IMR-90 (cell line): ENCODE measurements at regions not wholly inside any gene's neighbourhood (a gene's known extent, or its start where the extent isn't known, plus 50 kb on each side); places are given as distances from the start of the nearest gene placed in this dataset.

ENCODE experiments used
- ATAC-seq: fragments of 200-7000 bp; cut with Tn5 transposase; 2 replicates; pipeline ENCODE4 v1.9.1; 2020; ENCODE audit warnings: low read depth, mild to moderate bottlenecking, moderate library complexity
- BruUV-seq: library from RNA; stranded (reverse); fragments of 400-500 nt; replicated peaks from 2 replicates; lab custom pipeline; 2021; lab: Mats Ljungman, UMichigan
- CTCF ChIA-PET: fragments of 300-600 bp; formaldehyde crosslinking; extraction: SDS; loops from one replicate; lab custom pipeline; 2021; ENCODE audit warnings: antibody characterized with exemption; lab: Yijun Ruan, JAX
- POLR2A ChIA-PET: fragments of 300-600 bp; sonication (Branson Sonifier 250); formaldehyde crosslinking; loops from one replicate; lab custom pipeline; 2022; ENCODE audit warnings: antibody characterized with exemption; ENCODE audit not compliant: unreplicated experiment; lab: Charles Lee
- DNase-seq: peaks from one replicate; pipeline ENCODE4 v3.0.0; 2013
- H2AFZ ChIP-seq: replicated peaks from 2 replicates; pipeline ENCODE3; 2013; ENCODE audit warnings: low read length, mild to moderate bottlenecking; ENCODE audit not compliant: poor library complexity
- H2AK5ac ChIP-seq: 2 replicates; pipeline ENCODE4 v1.6.1; 2013; ENCODE audit warnings: low read depth, low read length, inconsistent platforms
- H2AK9ac ChIP-seq: replicated peaks from 2 replicates; pipeline ENCODE3; 2013; ENCODE audit warnings: mild to moderate bottlenecking, low read depth, low read length, moderate library complexity; ENCODE audit not compliant: poor library complexity
- H2BK120ac ChIP-seq: 2 replicates; pipeline ENCODE4 v1.6.1; 2013; ENCODE audit warnings: low read depth, low read length, inconsistent platforms
- H2BK15ac ChIP-seq: 3 replicates; pipeline ENCODE4 v1.6.1; 2013; ENCODE audit warnings: low read depth, low read length, inconsistent platforms
- H2BK20ac ChIP-seq: 2 replicates; pipeline ENCODE4 v1.6.1; 2013; ENCODE audit warnings: low read depth, mild to moderate bottlenecking, inconsistent platforms, low read length, moderate library complexity
- H2BK5ac ChIP-seq: 2 replicates; pipeline ENCODE4 v1.6.1; 2013; ENCODE audit warnings: mild to moderate bottlenecking, low read depth, low read length, inconsistent platforms; ENCODE audit not compliant: poor library complexity, severe bottlenecking
- H3K14ac ChIP-seq: replicated peaks from 2 replicates; pipeline ENCODE4 v1.6.1; 2013; ENCODE audit warnings: low read depth, low read length, inconsistent platforms
- H3K18ac ChIP-seq: 2 replicates; pipeline ENCODE4 v1.6.1; 2013; ENCODE audit warnings: low read depth, low read length, control low read depth
- H3K23ac ChIP-seq: 2 replicates; pipeline ENCODE4 v1.6.1; 2013; ENCODE audit warnings: low read depth, low read length, inconsistent platforms
- H3K27ac ChIP-seq: 2 replicates; pipeline ENCODE4 v1.5.1; 2013; ENCODE audit warnings: mild to moderate bottlenecking, control low read depth, low read length; ENCODE audit not compliant: insufficient read depth
- H3K27me3 ChIP-seq: 2 replicates; pipeline ENCODE4 v1.6.1; 2013; ENCODE audit warnings: low read length; ENCODE audit not compliant: control insufficient read depth, insufficient read depth
- H3K36me3 ChIP-seq: 2 replicates; pipeline ENCODE4 v1.6.1; 2013; ENCODE audit warnings: low read length, mixed read lengths; ENCODE audit not compliant: control insufficient read depth, insufficient read depth
- H3K4ac ChIP-seq: 2 replicates; pipeline ENCODE4 v1.6.1; 2013; ENCODE audit warnings: low read depth, low read length, inconsistent platforms
- H3K4me1 ChIP-seq: 2 replicates; pipeline ENCODE4 v1.6.1; 2013; ENCODE audit warnings: low read length, mixed read lengths; ENCODE audit not compliant: control insufficient read depth, insufficient read depth
- H3K4me2 ChIP-seq: 2 replicates; pipeline ENCODE4 v1.6.1; 2013; ENCODE audit warnings: low read depth, mild to moderate bottlenecking, control low read depth, low read length, moderate library complexity
- H3K4me3 ChIP-seq: 2 replicates; pipeline ENCODE4 v1.5.1; 2013; ENCODE audit warnings: low read depth, mild to moderate bottlenecking, control low read depth, low read length, moderate library complexity; ENCODE audit not compliant: insufficient read depth
- H3K56ac ChIP-seq: 2 replicates; pipeline ENCODE4 v1.6.1; 2013; ENCODE audit warnings: low read length, inconsistent platforms; ENCODE audit not compliant: insufficient read depth; ENCODE audit errors: extremely low read depth
- H3K79me1 ChIP-seq, 2 experiments: 2 replicates each; pipeline ENCODE4 v1.6.1; 2013; ENCODE audit warnings: low read length in 2 of 2, inconsistent platforms in 1 of 2, low read depth in 1 of 2
- H3K9ac ChIP-seq: 2 replicates; pipeline ENCODE4 v1.6.1; 2013; ENCODE audit warnings: low read depth, low read length, control low read depth
- H3K9me1 ChIP-seq: 2 replicates; pipeline ENCODE4 v1.6.1; 2013; ENCODE audit warnings: low read length, inconsistent platforms; ENCODE audit not compliant: insufficient read depth
- H3K9me3 ChIP-seq: 2 replicates; pipeline ENCODE4 v1.6.1; 2013; ENCODE audit warnings: low read length; ENCODE audit not compliant: control insufficient read depth, insufficient read depth
- H4K20me1 ChIP-seq: 2 replicates; pipeline ENCODE4 v1.6.1; 2013; ENCODE audit warnings: low read length, inconsistent platforms; ENCODE audit not compliant: insufficient read depth
- H4K5ac ChIP-seq: 2 replicates; pipeline ENCODE4 v1.6.1; 2013; ENCODE audit warnings: mild to moderate bottlenecking, low read depth, low read length, control low read depth
- H4K8ac ChIP-seq, 2 experiments: 2 replicates each; pipeline ENCODE4 v1.6.1; 2013; ENCODE audit warnings: low read depth in 2 of 2, low read length in 2 of 2, control low read depth in 1 of 2, inconsistent platforms in 1 of 2
- H4K91ac ChIP-seq: 2 replicates; pipeline ENCODE4 v1.6.1; 2013; ENCODE audit warnings: low read depth, low read length, inconsistent platforms; ENCODE audit not compliant: insufficient read depth
- BHLHE40 ChIP-seq: fragments of 150-350 bp; IDR thresholded peaks from 2 replicates; pipeline ENCODE4 v1.6.1; 2016; ENCODE audit warnings: mild to moderate bottlenecking, low read depth, low read length
- CEBPB ChIP-seq: IDR thresholded peaks from 2 replicates; pipeline ENCODE4 v1.6.1; 2012; ENCODE audit warnings: low read depth, low read length, improper control_type of control experiment
- CHD1 ChIP-seq: IDR thresholded peaks from 2 replicates; pipeline ENCODE4 v1.6.1; 2012; ENCODE audit warnings: low read depth, low read length, improper control_type of control experiment
- CTCF ChIP-seq: conservative IDR thresholded peaks from 2 replicates; pipeline ENCODE4 v1.5.1; 2012; ENCODE audit warnings: mild to moderate bottlenecking, low read depth, low read length, improper control_type of control experiment
- FOS ChIP-seq: fragments of 150-350 bp; IDR thresholded peaks from 2 replicates; pipeline ENCODE4 v1.6.1; 2016; ENCODE audit warnings: low read depth, low read length
- MAFK ChIP-seq: IDR thresholded peaks from 2 replicates; pipeline ENCODE4 v1.6.1; 2012; ENCODE audit warnings: low read depth, low read length, improper control_type of control experiment
- MAZ ChIP-seq: IDR thresholded peaks from 2 replicates; pipeline ENCODE4 v1.6.1; 2012; ENCODE audit warnings: low read depth, mild to moderate bottlenecking, low read length, improper control_type of control experiment, moderate library complexity, borderline replicate concordance
- MXI1 ChIP-seq: IDR thresholded peaks from 2 replicates; pipeline ENCODE4 v1.6.1; 2012; ENCODE audit warnings: low read depth, mild to moderate bottlenecking, low read length, moderate library complexity, borderline replicate concordance
- NFE2L2 ChIP-seq: fragments of 150-350 bp; IDR thresholded peaks from 2 replicates; pipeline ENCODE4 v1.6.1; 2016; ENCODE audit warnings: low read depth, mild to moderate bottlenecking, low read length
- POLR2A ChIP-seq: IDR thresholded peaks from 2 replicates; pipeline ENCODE4 v1.6.1; 2012; ENCODE audit warnings: mild to moderate bottlenecking, low read depth, low read length
- RAD21 ChIP-seq: IDR thresholded peaks from 2 replicates; pipeline ENCODE4 v1.6.1; 2012; ENCODE audit warnings: low read length, improper control_type of control experiment
- RCOR1 ChIP-seq: IDR thresholded peaks from 2 replicates; pipeline ENCODE4 v1.6.1; 2012; ENCODE audit warnings: mild to moderate bottlenecking, low read length, improper control_type of control experiment; ENCODE audit not compliant: insufficient replicate concordance
- RFX5 ChIP-seq: IDR thresholded peaks from 2 replicates; pipeline ENCODE4 v1.8.0; 2012; ENCODE audit warnings: low read depth, mild to moderate bottlenecking, low read length, moderate library complexity
- SMC3 ChIP-seq: fragments of 150-350 bp; IDR thresholded peaks from 2 replicates; pipeline ENCODE4 v1.6.1; 2016; ENCODE audit warnings: low read depth, mild to moderate bottlenecking, antibody characterized with exemption, low read length, moderate library complexity
- dilution Hi-C: fragments of 300-500 bp; cut with HindIII; formaldehyde crosslinking; loops from one replicate; pipeline ENCODE4 v1.14.3; 2018; ENCODE audit warnings: low sequenced_read_pairs; ENCODE audit not compliant: unreplicated experiment
- in situ Hi-C: fragments of 300-500 bp; cut with MboI; formaldehyde crosslinking; loops from 3 replicates; pipeline ENCODE4 v1.14.3; 2019; ENCODE audit warnings: low sequenced_read_pairs, inconsistent platforms, mixed read lengths
- intact Hi-C: fragments of 100-400 bp; cut with micrococcal nuclease; formaldehyde crosslinking; loops from 2 replicates; pipeline ENCODE4 v1.10.0; 2022
- TF ChIP-seq, protein P1 (sequence below): fragments of 150-350 bp; IDR thresholded peaks from 2 replicates; pipeline ENCODE4 v1.6.1; 2017; ENCODE audit warnings: mild to moderate bottlenecking, antibody characterized with exemption, low read length, low read depth
- TF ChIP-seq, protein P2 (sequence below): fragments of 150-350 bp; IDR thresholded peaks from 2 replicates; pipeline ENCODE4 v1.6.1; 2016; ENCODE audit warnings: low read depth, mild to moderate bottlenecking, low read length, moderate library complexity, borderline replicate concordance

DNA sequence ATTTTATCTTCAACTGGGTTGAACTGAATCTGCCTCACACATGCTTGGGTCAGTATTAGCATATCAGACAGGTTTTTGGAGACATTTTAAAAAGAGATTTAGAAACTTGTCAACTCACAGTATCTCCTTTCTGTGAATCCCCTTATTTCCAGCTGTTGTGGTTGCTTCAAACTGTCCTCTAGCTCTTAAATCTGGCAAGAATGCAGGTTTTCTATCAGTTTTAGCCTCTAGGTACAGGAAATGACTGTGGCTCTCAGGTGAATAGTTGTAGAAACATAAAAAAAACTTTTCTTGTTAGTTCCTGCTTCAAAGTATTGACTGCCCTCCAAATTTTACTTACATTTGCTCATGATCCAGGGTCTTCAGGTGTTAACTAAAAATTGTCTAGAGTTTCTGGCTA, 495.7 kb upstream of the TMPRSS15 start:
- in situ Hi-C loops = no loop called here
- Histone ChIP-seq H4K8ac (no peak overlapping the region), H4K91ac (no peak overlapping the region), H2AK5ac (no peak overlapping the region), H3K4me2 (no peak overlapping the region), H2BK120ac (no peak overlapping the region), H3K18ac (no peak overlapping the region), H3K79me1 (no peaks in the 10 kb centered on the region), H3K27me3 (no peaks in the 10 kb centered on the region), H2AFZ (no peak overlapping the region), H3K4me3 (no peak overlapping the region), H2BK15ac (no peak overlapping the region), H2BK20ac (no peak overlapping the region), H3K56ac (no peak overlapping the region), H3K14ac (no peak overlapping the region), H2AK9ac (no peak overlapping the region), H3K4ac (no peak overlapping the region), H3K36me3 (no peaks in the 10 kb centered on the region), H3K9me3 (0 out of 2 replicates have a peak, but pooled peaks cover 2% of the 10 kb centered on the region), H3K9ac (no peak overlapping the region), H4K20me1 (no peaks in the 10 kb centered on the region), H3K4me1 (no peaks in the 10 kb centered on the region), H3K9me1 (no peaks in the 10 kb centered on the region), H3K23ac (no peak overlapping the region), H2BK5ac (no peak overlapping the region), H3K27ac (no peak overlapping the region), H4K5ac (no peak overlapping the region)
- BruUV-seq = no TSS peak
- CTCF ChIA-PET = no interaction called here
- intact Hi-C loops = no loop called here
- DNase-seq (no peak), ATAC-seq (no peak)
- TF ChIP-seq, protein P1, sequence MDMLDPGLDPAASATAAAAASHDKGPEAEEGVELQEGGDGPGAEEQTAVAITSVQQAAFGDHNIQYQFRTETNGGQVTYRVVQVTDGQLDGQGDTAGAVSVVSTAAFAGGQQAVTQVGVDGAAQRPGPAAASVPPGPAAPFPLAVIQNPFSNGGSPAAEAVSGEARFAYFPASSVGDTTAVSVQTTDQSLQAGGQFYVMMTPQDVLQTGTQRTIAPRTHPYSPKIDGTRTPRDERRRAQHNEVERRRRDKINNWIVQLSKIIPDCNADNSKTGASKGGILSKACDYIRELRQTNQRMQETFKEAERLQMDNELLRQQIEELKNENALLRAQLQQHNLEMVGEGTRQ = no peak
- TF ChIP-seq FOS (no peak), CEBPB (no peak), MXI1 (no peak), MAZ (no peak), CTCF (no peak), SMC3 (no peak), RCOR1 (no peak), CHD1 (no peak), MAFK (no peak), RFX5 (no peak), POLR2A (no peak), RAD21 (no peak), NFE2L2 (no peak), BHLHE40 (no peak)
- TF ChIP-seq, protein P2, sequence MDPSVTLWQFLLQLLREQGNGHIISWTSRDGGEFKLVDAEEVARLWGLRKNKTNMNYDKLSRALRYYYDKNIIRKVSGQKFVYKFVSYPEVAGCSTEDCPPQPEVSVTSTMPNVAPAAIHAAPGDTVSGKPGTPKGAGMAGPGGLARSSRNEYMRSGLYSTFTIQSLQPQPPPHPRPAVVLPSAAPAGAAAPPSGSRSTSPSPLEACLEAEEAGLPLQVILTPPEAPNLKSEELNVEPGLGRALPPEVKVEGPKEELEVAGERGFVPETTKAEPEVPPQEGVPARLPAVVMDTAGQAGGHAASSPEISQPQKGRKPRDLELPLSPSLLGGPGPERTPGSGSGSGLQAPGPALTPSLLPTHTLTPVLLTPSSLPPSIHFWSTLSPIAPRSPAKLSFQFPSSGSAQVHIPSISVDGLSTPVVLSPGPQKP = no peak
- dilution Hi-C loops = no loop called here
- POLR2A ChIA-PET = no interaction called here
